K562 (cell line): ENCODE measurements at regions not wholly inside any gene's neighbourhood (a gene's known extent, or its start where the extent isn't known, plus 50 kb on each side); places are given as distances from the start of the nearest gene placed in this dataset.

ENCODE experiments used
- ATAC-seq: fragments of 200-7000 bp; cut with Tn5 transposase; 3 replicates; pipeline ENCODE4 v1.9.1; 2020; ENCODE audit warnings: moderate library complexity
- BruUV-seq: library from RNA; stranded (reverse); fragments of 400-500 nt; replicated peaks from 2 replicates; lab custom pipeline; 2021; lab: Mats Ljungman, UMichigan
- CTCF ChIA-PET: fragments of 300-600 bp; formaldehyde crosslinking; extraction: SDS; loops from one replicate; lab custom pipeline; 2021; ENCODE audit warnings: low intra/inter-chr PET ratio; lab: Yijun Ruan, JAX
- POLR2A ChIA-PET: fragments of 300-600, 350-650 bp; sonication (Branson Sonifier 250); formaldehyde crosslinking; extraction: SDS; loops from one replicate; lab custom pipeline; 2021; ENCODE audit warnings: antibody characterized with exemption, inconsistent platforms; lab: Yijun Ruan, JAX
- DNase-seq, 4 experiments: peaks; one replicate each; pipeline versions ENCODE4 v3.0.0 to v3.0.0-alpha.2; 2011 to 2018; ENCODE audit warnings: low spot score in 3 of 4, mixed read lengths in 3 of 4; ENCODE audit errors: extremely low read depth in 1 of 4
- FAIRE-seq: peaks from 2 replicates; lab custom pipeline; 2011; peaks lifted over from hg19 to GRCh38; lab: Jason Lieb, UNC
- H2AFZ ChIP-seq: 2 replicates; pipeline ENCODE4 v1.6.0; 2011; ENCODE audit warnings: low read depth, low read length, control low read depth, inconsistent platforms
- H3K27ac ChIP-seq: fragments of 200-600 bp; 3 replicates; pipeline ENCODE4 v1.8.0; 2011; ENCODE audit warnings: low read depth, mild to moderate bottlenecking, control low read depth, inconsistent platforms, low read length, moderate library complexity, mixed read lengths; ENCODE audit errors: extremely low read depth
- H3K27me3 ChIP-seq, 2 experiments: fragments of 300-600 bp in 1 of 2; 2 replicates in 1 of 2; 3 replicates in 1 of 2; pipeline versions ENCODE4 v1.6.0 to v1.8.0; 2011; ENCODE audit warnings: inconsistent platforms in 2 of 2, low read length in 2 of 2, mild to moderate bottlenecking in 1 of 2, mixed read lengths in 1 of 2, moderate library complexity in 1 of 2; ENCODE audit not compliant: control insufficient read depth in 2 of 2, insufficient read depth in 2 of 2
- H3K36me3 ChIP-seq: fragments of 300-600 bp; 3 replicates; pipeline ENCODE4 v1.8.0; 2011; ENCODE audit warnings: mild to moderate bottlenecking, low read length, inconsistent platforms; ENCODE audit not compliant: control insufficient read depth, insufficient read depth
- H3K4me1 ChIP-seq, 2 experiments: fragments of 200-600 bp in 1 of 2; replicated peaks in 1 of 2; 2 replicates in 1 of 2; 3 replicates in 1 of 2; pipeline versions ENCODE4 v1.5.1 to v1.8.0; 2011; ENCODE audit warnings: inconsistent platforms in 2 of 2, low read length in 2 of 2, mild to moderate bottlenecking in 1 of 2, mixed read lengths in 1 of 2, moderate library complexity in 1 of 2; ENCODE audit not compliant: control insufficient read depth in 2 of 2, insufficient read depth in 2 of 2
- H3K4me2 ChIP-seq: 2 replicates; pipeline ENCODE4 v1.6.1; 2011; ENCODE audit warnings: low read length, control low read depth, inconsistent platforms, mixed read lengths; ENCODE audit not compliant: insufficient read depth
- H3K4me3 ChIP-seq: fragments of 200-600 bp; sonication (generic), shearing (Covaris generic); 2 replicates; pipeline ENCODE4 v1.5.1; 2016; ENCODE audit warnings: control low read depth, inconsistent platforms
- H3K79me2 ChIP-seq: fragments of 200-600 bp; 3 replicates; pipeline ENCODE4 v1.8.0; 2011; ENCODE audit warnings: low read length, inconsistent platforms; ENCODE audit not compliant: control insufficient read depth, insufficient read depth
- H3K9ac ChIP-seq, 2 experiments: 2 replicates each; pipeline versions ENCODE4 v1.6.0 to v1.6.1; 2011; ENCODE audit warnings: low read depth in 2 of 2, low read length in 2 of 2, control low read depth in 1 of 2, inconsistent platforms in 1 of 2, mild to moderate bottlenecking in 1 of 2, mixed read lengths in 1 of 2; ENCODE audit not compliant: insufficient read depth in 1 of 2
- H3K9me1 ChIP-seq: one replicate; pipeline ENCODE4 v1.6.0; 2011; ENCODE audit warnings: inconsistent platforms, mild to moderate bottlenecking, low read length, moderate library complexity; ENCODE audit not compliant: control insufficient read depth, insufficient read depth
- H3K9me3 ChIP-seq: replicated peaks from 2 replicates; pipeline ENCODE4 v1.5.1; 2011; ENCODE audit warnings: low read depth, low read length, inconsistent platforms; ENCODE audit not compliant: control insufficient read depth, insufficient read depth
- H4K20me1 ChIP-seq: replicated peaks from 2 replicates; pipeline ENCODE4 v1.6.1; 2011; ENCODE audit warnings: low read length, inconsistent platforms, mixed read lengths; ENCODE audit not compliant: control insufficient read depth, insufficient read depth
- ARID1B ChIP-seq: fragments of 450-650 bp; IDR thresholded peaks from 2 replicates; pipeline ENCODE4 v1.6.1; 2016; ENCODE audit warnings: antibody characterized with exemption, mild to moderate bottlenecking, inconsistent platforms
- CBX3 ChIP-seq, 2 experiments: IDR thresholded peaks; 1 replicate in 1 of 2; 2 replicates in 1 of 2; pipeline ENCODE4 v1.6.1; 2012; ENCODE audit warnings: inconsistent platforms in 2 of 2, low read length in 2 of 2, borderline replicate concordance in 1 of 2, control low read depth in 1 of 2
- NELFE ChIP-seq: IDR thresholded peaks from 2 replicates; pipeline ENCODE4 v1.6.1; 2011; ENCODE audit warnings: mild to moderate bottlenecking; ENCODE audit not compliant: insufficient read depth, insufficient read length
- SAFB2 ChIP-seq: fragments of 200-400 bp; formaldehyde crosslinking; IDR thresholded peaks from 2 replicates; pipeline ENCODE4 v1.6.1; 2018; ENCODE audit warnings: borderline replicate concordance, low read length, low read depth, moderate library complexity; ENCODE audit not compliant: severe bottlenecking
- TAF9B ChIP-seq: fragments of 450-650 bp; IDR thresholded peaks from 2 replicates; pipeline ENCODE4 v1.6.1; 2018; ENCODE audit warnings: mild to moderate bottlenecking; ENCODE audit not compliant: partially characterized antibody
- TCFL5 ChIP-seq: fragments of 250-450 bp; sonication (Bioruptor Pico); conservative IDR thresholded peaks from 2 replicates; pipeline ENCODE4 v1.6.1; 2021; ENCODE audit warnings: mild to moderate bottlenecking, moderate library complexity, matching md5 sums
- WGBS: fragments of 100-300 bp; shearing (Covaris generic); methylation state at CpG from one replicate; pipeline ENCODE4 v1.1.6; 2016; ENCODE audit warnings: low coverage, mixed read lengths; ENCODE audit not compliant: insufficient coverage; ENCODE audit errors: missing lambda C conversion rate; 5-methylcytosine and 5-hydroxymethylcytosine counted together
- in situ Hi-C: fragments of 300-500 bp; cut with MboI; formaldehyde crosslinking; loops from 4 replicates; pipeline ENCODE4 v1.15.0; 2018; ENCODE audit warnings: inconsistent platforms, mixed read lengths
- intact Hi-C: fragments of 100-400 bp; cut with micrococcal nuclease; formaldehyde crosslinking; loops from 2 replicates; pipeline ENCODE4 v1.14.2; 2022
- TF ChIP-seq, protein P1 (sequence below): sonication (generic); formaldehyde crosslinking; IDR thresholded peaks from 2 replicates; pipeline ENCODE4 v1.8.0; 2022; ENCODE audit warnings: mild to moderate bottlenecking, missing genetic modification reagents
- TF ChIP-seq, protein P2 (sequence below): sonication (generic); formaldehyde crosslinking; IDR thresholded peaks from 2 replicates; pipeline ENCODE4 v1.4.0; 2020; ENCODE audit warnings: mild to moderate bottlenecking, missing genetic modification reagents
- TF ChIP-seq, protein P3 (sequence below): fragments of 250-450 bp; sonication (Bioruptor Pico); IDR thresholded peaks from 2 replicates; pipeline ENCODE4 v1.9.0; 2021; ENCODE audit warnings: mild to moderate bottlenecking, inconsistent platforms
- TF ChIP-seq, protein P4 (sequence below): fragments of 250-450 bp; sonication (Bioruptor Pico); IDR thresholded peaks from 2 replicates; pipeline ENCODE4 v1.5.0; 2021

DNA sequence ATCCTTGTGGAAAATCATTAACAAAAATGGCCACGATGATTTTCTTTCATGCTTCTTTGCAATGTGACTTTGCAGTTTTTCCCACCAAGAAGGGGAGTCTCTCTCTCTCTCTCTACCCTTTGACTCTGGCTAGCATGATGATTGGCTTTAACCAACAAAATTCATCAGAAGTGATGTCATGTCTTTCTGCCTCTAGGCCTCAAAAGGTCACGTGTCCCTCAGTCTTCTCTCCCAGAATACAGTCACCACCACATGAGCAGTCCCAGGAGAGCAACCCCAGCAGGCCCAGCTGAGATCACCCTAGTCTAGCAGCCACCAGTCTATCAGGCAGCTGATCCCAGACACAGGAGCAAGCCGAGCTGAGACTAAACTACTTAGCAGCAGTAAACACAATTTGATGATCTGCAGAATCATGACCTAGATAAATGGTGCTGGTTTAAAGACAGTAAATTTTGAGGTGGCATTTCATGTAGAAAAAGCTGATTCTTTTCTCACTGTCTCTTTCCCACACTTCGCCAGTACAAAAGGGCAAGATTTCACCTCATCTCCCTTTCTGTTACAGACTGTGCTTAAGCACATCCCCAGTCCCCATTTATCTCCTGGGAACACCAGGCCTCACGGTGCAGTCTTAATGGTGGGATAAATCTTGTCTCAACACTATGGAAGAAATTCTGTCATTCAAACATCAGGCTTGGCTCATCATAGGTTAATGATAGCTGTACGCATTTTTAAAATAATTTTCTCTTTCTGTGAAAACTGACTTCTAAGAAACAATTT lies 132.7 kb downstream of the SCG2 start (continued):
- TF ChIP-seq TCFL5, result no peak

DNA sequence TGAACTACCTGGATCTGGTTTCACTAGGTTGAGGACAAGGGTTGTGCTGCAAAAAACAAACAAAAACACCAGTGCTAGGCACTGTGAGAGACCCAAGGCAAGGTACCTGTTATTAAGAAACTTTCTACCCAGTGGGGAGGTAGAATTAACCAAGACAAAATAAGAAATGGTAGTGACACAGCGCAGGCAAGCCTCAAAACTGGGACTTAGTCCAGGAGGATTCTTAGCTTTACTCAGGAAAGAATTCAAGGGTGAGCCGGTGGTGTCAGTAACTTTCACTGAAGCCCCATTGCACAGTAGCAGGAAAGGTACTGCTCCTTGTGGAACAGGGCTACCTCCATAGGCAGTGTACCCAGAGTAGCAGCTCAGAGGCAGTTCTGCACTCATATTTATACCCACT lies 131.6 kb downstream of the SCG2 start:
- Histone ChIP-seq H3K4me1 (no peaks in the 10 kb centered on the region), H3K27ac (no peak overlapping the region), H3K36me3 (no peaks in the 10 kb centered on the region), H3K4me3 (no peak overlapping the region), H3K79me2 (no peaks in the 10 kb centered on the region), H3K4me2 (no peak overlapping the region), H3K27me3 (no peaks in the 10 kb centered on the region; a peak in 1 of 5 replicates), H3K9me1 (no peaks in the 10 kb centered on the region), H3K9me3 (no peaks in the 10 kb centered on the region), H3K9ac (no peak overlapping the region), H2AFZ (no peak overlapping the region), H4K20me1 (no peaks in the 10 kb centered on the region)
- no peak for FAIRE-seq
- in situ Hi-C loops (no loop called here), intact Hi-C loops (no loop called here)
- 0% methylated on average over 2 of the region's 2 CpGs for WGBS
- ChIA-PET POLR2A (no interaction called here), CTCF (no interaction called here)
- BruUV-seq, result no TSS peak
- no peak for DNase-seq
- no peak for ATAC-seq
- TF ChIP-seq, protein P1, sequence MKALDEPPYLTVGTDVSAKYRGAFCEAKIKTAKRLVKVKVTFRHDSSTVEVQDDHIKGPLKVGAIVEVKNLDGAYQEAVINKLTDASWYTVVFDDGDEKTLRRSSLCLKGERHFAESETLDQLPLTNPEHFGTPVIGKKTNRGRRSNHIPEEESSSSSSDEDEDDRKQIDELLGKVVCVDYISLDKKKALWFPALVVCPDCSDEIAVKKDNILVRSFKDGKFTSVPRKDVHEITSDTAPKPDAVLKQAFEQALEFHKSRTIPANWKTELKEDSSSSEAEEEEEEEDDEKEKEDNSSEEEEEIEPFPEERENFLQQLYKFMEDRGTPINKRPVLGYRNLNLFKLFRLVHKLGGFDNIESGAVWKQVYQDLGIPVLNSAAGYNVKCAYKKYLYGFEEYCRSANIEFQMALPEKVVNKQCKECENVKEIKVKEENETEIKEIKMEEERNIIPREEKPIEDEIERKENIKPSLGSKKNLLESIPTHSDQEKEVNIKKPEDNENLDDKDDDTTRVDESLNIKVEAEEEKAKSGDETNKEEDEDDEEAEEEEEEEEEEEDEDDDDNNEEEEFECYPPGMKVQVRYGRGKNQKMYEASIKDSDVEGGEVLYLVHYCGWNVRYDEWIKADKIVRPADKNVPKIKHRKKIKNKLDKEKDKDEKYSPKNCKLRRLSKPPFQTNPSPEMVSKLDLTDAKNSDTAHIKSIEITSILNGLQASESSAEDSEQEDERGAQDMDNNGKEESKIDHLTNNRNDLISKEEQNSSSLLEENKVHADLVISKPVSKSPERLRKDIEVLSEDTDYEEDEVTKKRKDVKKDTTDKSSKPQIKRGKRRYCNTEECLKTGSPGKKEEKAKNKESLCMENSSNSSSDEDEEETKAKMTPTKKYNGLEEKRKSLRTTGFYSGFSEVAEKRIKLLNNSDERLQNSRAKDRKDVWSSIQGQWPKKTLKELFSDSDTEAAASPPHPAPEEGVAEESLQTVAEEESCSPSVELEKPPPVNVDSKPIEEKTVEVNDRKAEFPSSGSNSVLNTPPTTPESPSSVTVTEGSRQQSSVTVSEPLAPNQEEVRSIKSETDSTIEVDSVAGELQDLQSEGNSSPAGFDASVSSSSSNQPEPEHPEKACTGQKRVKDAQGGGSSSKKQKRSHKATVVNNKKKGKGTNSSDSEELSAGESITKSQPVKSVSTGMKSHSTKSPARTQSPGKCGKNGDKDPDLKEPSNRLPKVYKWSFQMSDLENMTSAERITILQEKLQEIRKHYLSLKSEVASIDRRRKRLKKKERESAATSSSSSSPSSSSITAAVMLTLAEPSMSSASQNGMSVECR (CRISPR knock-in tag), result no peak
- TF ChIP-seq, protein P2, sequence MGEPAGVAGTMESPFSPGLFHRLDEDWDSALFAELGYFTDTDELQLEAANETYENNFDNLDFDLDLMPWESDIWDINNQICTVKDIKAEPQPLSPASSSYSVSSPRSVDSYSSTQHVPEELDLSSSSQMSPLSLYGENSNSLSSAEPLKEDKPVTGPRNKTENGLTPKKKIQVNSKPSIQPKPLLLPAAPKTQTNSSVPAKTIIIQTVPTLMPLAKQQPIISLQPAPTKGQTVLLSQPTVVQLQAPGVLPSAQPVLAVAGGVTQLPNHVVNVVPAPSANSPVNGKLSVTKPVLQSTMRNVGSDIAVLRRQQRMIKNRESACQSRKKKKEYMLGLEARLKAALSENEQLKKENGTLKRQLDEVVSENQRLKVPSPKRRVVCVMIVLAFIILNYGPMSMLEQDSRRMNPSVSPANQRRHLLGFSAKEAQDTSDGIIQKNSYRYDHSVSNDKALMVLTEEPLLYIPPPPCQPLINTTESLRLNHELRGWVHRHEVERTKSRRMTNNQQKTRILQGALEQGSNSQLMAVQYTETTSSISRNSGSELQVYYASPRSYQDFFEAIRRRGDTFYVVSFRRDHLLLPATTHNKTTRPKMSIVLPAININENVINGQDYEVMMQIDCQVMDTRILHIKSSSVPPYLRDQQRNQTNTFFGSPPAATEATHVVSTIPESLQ (CRISPR knock-in tag), result no peak
- TF ChIP-seq ARID1B (no peak), TAF9B (no peak), CBX3 (IDR thresholded peaks at IDR 0.05; ENCODE audit: borderline replicate concordance in 1 of 2, low read length in 2 of 2) (no peak), NELFE (no peak), SAFB2 (no peak)
- TF ChIP-seq, protein P3, sequence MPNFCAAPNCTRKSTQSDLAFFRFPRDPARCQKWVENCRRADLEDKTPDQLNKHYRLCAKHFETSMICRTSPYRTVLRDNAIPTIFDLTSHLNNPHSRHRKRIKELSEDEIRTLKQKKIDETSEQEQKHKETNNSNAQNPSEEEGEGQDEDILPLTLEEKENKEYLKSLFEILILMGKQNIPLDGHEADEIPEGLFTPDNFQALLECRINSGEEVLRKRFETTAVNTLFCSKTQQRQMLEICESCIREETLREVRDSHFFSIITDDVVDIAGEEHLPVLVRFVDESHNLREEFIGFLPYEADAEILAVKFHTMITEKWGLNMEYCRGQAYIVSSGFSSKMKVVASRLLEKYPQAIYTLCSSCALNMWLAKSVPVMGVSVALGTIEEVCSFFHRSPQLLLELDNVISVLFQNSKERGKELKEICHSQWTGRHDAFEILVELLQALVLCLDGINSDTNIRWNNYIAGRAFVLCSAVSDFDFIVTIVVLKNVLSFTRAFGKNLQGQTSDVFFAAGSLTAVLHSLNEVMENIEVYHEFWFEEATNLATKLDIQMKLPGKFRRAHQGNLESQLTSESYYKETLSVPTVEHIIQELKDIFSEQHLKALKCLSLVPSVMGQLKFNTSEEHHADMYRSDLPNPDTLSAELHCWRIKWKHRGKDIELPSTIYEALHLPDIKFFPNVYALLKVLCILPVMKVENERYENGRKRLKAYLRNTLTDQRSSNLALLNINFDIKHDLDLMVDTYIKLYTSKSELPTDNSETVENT, result no peak
- TF ChIP-seq, protein P4, sequence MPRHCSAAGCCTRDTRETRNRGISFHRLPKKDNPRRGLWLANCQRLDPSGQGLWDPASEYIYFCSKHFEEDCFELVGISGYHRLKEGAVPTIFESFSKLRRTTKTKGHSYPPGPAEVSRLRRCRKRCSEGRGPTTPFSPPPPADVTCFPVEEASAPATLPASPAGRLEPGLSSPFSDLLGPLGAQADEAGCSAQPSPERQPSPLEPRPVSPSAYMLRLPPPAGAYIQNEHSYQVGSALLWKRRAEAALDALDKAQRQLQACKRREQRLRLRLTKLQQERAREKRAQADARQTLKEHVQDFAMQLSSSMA (CRISPR knock-in tag), result no peak
